Stomach (tissue), 4 donors: ENCODE measurements at regions not wholly inside any gene's neighbourhood (a gene's known extent, or its start where the extent isn't known, plus 50 kb on each side); places are given as distances from the start of the nearest gene placed in this dataset.

Experiments used
- POLR2AphosphoS5 ChIP-seq, 3 donors: sonication (generic); formaldehyde crosslinking; IDR thresholded peaks; one replicate each; pipeline ENCODE4 v1.6.1; 2016; ENCODE audit warnings: antibody characterized with exemption in 3 of 3
- TF ChIP-seq, protein P1 (sequence below), 7 experiments: fragments of 450-650 bp in 4 of 7; fragments of 200-600 bp in 3 of 7; sonication (generic) in 3 of 7; IDR thresholded peaks; one replicate each; pipeline ENCODE4 v1.5.1; 2016 to 2019; ENCODE audit warnings: antibody characterized with exemption in 7 of 7, control low read depth in 2 of 7, mild to moderate bottlenecking in 1 of 7

GRCh38 chr13:80562433-80563156, 221.7 kb upstream of the SPRY2 start:
- TF ChIP-seq, protein P1, sequence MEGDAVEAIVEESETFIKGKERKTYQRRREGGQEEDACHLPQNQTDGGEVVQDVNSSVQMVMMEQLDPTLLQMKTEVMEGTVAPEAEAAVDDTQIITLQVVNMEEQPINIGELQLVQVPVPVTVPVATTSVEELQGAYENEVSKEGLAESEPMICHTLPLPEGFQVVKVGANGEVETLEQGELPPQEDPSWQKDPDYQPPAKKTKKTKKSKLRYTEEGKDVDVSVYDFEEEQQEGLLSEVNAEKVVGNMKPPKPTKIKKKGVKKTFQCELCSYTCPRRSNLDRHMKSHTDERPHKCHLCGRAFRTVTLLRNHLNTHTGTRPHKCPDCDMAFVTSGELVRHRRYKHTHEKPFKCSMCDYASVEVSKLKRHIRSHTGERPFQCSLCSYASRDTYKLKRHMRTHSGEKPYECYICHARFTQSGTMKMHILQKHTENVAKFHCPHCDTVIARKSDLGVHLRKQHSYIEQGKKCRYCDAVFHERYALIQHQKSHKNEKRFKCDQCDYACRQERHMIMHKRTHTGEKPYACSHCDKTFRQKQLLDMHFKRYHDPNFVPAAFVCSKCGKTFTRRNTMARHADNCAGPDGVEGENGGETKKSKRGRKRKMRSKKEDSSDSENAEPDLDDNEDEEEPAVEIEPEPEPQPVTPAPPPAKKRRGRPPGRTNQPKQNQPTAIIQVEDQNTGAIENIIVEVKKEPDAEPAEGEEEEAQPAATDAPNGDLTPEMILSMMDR (IDR thresholded peaks at IDR 0.05) = no peak
- TF ChIP-seq POLR2AphosphoS5 (IDR thresholded peaks at IDR 0.05) = no peak
